ENCODE measurements at regions not wholly inside any gene's neighbourhood (a gene's known extent, or its start where the extent isn't known, plus 50 kb on each side); places are given as distances from the start of the nearest gene placed in this dataset.

- Mint-ChIP-seq H3K4me3 (no peak overlapping the region), H3K27ac (no peak overlapping the region), H3K9me3 (no peaks in the 10 kb centered on the region), H3K4me1 (ENCODE audit: low read depth) (no peaks in the 10 kb centered on the region), H3K36me3 (ENCODE audit: low read depth) (no peaks in the 10 kb centered on the region), H3K27me3 (peaks cover 9% of the 10 kb centered on the region)
- ChIA-PET CTCF (no interaction called here), POLR2A (no interaction called here)
- H3K9me3 ChIP-seq (ENCODE audit: control insufficient read depth in 1 of 2, insufficient read depth in 1 of 2, low read length in 2 of 2): no peaks in the 10 kb centered on the region
- H3K4me3 ChIP-seq (ENCODE audit: low read length): no peak overlapping the region
- H3K27me3 ChIP-seq (ENCODE audit: control insufficient read depth in 1 of 2, insufficient read depth in 2 of 2, low read length in 2 of 2): no peaks in the 10 kb centered on the region
- H3K27ac ChIP-seq (ENCODE audit: low read depth in 1 of 2, low read length in 2 of 2): no peak overlapping the region
- intact Hi-C loops (cut with DNase I, micrococcal nuclease): no loop called here
- ATAC-seq (ENCODE audit: poor library complexity): no peak
- no peak for DNase-seq
- no peaks in the 10 kb centered on the region for H3K36me3 ChIP-seq (ENCODE audit: insufficient read depth, low read length)
- no peak for TF ChIP-seq CTCF (IDR thresholded peaks at IDR 0.05)
- H3K4me1 ChIP-seq (ENCODE audit: insufficient read depth, low read length): no peaks in the 10 kb centered on the region
These were observed 73.8 kb upstream of the FAM180A start for GRCh38 chr7:135822376-135822775.

- POLR2A ChIA-PET: no interaction called here
- no peak overlapping the region for H3K4me3 Mint-ChIP-seq
- H3K27me3 Mint-ChIP-seq: peaks cover 17% of the 10 kb centered on the region
- Histone ChIP-seq H3K4me3 (ENCODE audit: low read length) (no peak overlapping the region), H3K9me3 (ENCODE audit: control insufficient read depth in 1 of 2, insufficient read depth in 1 of 2, low read length in 2 of 2) (no peaks in the 10 kb centered on the region), H3K27me3 (ENCODE audit: control insufficient read depth in 1 of 2, insufficient read depth in 2 of 2, low read length in 2 of 2) (peaks cover 0 to 2% of the 10 kb centered on the region in 2 experiments), H3K27ac (ENCODE audit: low read depth in 1 of 2, low read length in 2 of 2) (no peak overlapping the region), H3K4me1 (ENCODE audit: insufficient read depth, low read length) (no peaks in the 10 kb centered on the region), H3K36me3 (ENCODE audit: insufficient read depth, low read length) (no peaks in the 10 kb centered on the region)
- H3K36me3 Mint-ChIP-seq (ENCODE audit: low read depth): no peaks in the 10 kb centered on the region
- intact Hi-C loops (cut with DNase I, micrococcal nuclease): no loop called here
- H3K4me1 Mint-ChIP-seq (ENCODE audit: low read depth): no peaks in the 10 kb centered on the region
- no peak for TF ChIP-seq CTCF (IDR thresholded peaks at IDR 0.05)
- ATAC-seq (ENCODE audit: poor library complexity) (no peak), DNase-seq (no peak)
- H3K27ac Mint-ChIP-seq: no peak overlapping the region
- no peaks in the 10 kb centered on the region for H3K9me3 Mint-ChIP-seq
- CTCF ChIA-PET: no interaction called here
These were observed 69.0 kb upstream of the FAM180A start for GRCh38 chr7:135817583-135817982.

GRCh38 chr7:135815033-135815432 is 66.4 kb upstream of the FAM180A start:
- no peaks in the 10 kb centered on the region for H3K4me1 Mint-ChIP-seq (ENCODE audit: low read depth)
- Histone ChIP-seq H3K4me1 (ENCODE audit: insufficient read depth, low read length) (no peaks in the 10 kb centered on the region), H3K27ac (ENCODE audit: low read depth in 1 of 2, low read length in 2 of 2) (no peak overlapping the region), H3K4me3 (ENCODE audit: low read length) (no peak overlapping the region), H3K27me3 (ENCODE audit: control insufficient read depth in 1 of 2, insufficient read depth in 2 of 2, low read length in 2 of 2) (peaks cover 0 to 2% of the 10 kb centered on the region in 2 experiments), H3K9me3 (ENCODE audit: control insufficient read depth in 1 of 2, insufficient read depth in 1 of 2, low read length in 2 of 2) (no peaks in the 10 kb centered on the region), H3K36me3 (ENCODE audit: insufficient read depth, low read length) (no peaks in the 10 kb centered on the region)
- ATAC-seq (ENCODE audit: poor library complexity) (no peak), DNase-seq (no peak)
- no peak overlapping the region for H3K27ac Mint-ChIP-seq
- TF ChIP-seq CTCF (IDR thresholded peaks at IDR 0.05): no peak
- no peak overlapping the region for H3K4me3 Mint-ChIP-seq
- intact Hi-C loops (cut with DNase I, micrococcal nuclease): no loop called here
- no peaks in the 10 kb centered on the region for H3K36me3 Mint-ChIP-seq (ENCODE audit: low read depth)
- no peaks in the 10 kb centered on the region for H3K9me3 Mint-ChIP-seq
- POLR2A ChIA-PET: interaction anchor here (0.8 kb wide), 1 partner anchor 304 kb away, joined by 3 read pairs; no protein-coding TSS in a partner anchor
- CTCF ChIA-PET: no interaction called here
- H3K27me3 Mint-ChIP-seq: peaks cover 20% of the 10 kb centered on the region

All from CD4-positive, alpha-beta T cell (primary cell).